ENCODE measurements at regions not wholly inside any gene's neighbourhood (a gene's known extent, or its start where the extent isn't known, plus 50 kb on each side); places are given as distances from the start of the nearest gene placed in this dataset.

- TF ChIP-seq CTCF (IDR thresholded peaks at IDR 0.05; ENCODE audit: low read depth, low read length): no peak
- no peak for TF ChIP-seq EZH2phosphoT487 (IDR thresholded peaks at IDR 0.05; ENCODE audit: low read depth)
Observed at GRCh38 chr9:108316066-108316465, 539.7 kb downstream of the ACTL7B start.
